Posterior cingulate gyrus (tissue), 11 donors: ENCODE measurements at regions not wholly inside any gene's neighbourhood (a gene's known extent, or its start where the extent isn't known, plus 50 kb on each side); places are given as distances from the start of the nearest gene placed in this dataset.
"Not testable (repeated sequence)": the region's sequence is repeated elsewhere in the genome, so short reads cannot be mapped to it uniquely, and the experiment has no call there.

Source experiments
- DNase-seq, 10 donors: peaks; one replicate each; pipeline versions ENCODE4 v3.0.0 to v3.0.0-alpha.2; 2020 to 2021; ENCODE audit warnings: mixed read lengths in 3 of 10
- intact Hi-C: fragments of 100-400 bp; cut with DNase I; formaldehyde crosslinking; loops from one replicate; pipeline ENCODE4 v1.15.1; 2023

DNA sequence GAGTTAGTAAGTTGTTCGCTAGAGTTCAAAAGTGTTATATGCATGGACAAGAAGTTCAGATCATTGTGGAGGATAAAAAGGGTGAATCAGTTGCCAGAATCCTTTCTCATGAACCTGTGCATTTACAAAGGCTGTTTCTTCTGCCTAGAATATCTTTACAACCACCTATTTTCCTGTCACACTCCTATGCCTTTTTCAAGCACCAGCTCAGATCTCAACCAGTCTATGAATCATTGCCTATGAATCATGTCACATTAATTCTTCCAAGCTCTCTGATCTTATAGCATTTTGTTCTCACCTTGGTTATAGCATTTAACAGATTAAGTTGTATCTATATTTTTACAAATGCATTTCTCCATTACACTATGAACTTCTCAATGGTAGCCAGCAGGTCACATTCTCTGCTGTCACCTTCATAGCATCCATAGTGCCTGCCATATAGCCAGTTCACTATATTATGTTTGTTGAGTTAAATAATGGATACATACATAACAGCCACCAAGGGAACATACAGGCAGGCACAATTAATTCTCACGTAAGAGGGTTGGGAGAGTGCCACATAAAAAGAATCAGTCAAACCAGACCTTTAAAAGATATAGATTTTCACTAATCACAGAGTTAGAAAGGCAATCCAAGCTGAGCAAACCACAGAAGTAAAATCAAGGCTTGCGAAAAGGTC is 573.0 kb downstream of the FOXG1 start:
- no peak for DNase-seq
- intact Hi-C loops, result no loop called here

DNA sequence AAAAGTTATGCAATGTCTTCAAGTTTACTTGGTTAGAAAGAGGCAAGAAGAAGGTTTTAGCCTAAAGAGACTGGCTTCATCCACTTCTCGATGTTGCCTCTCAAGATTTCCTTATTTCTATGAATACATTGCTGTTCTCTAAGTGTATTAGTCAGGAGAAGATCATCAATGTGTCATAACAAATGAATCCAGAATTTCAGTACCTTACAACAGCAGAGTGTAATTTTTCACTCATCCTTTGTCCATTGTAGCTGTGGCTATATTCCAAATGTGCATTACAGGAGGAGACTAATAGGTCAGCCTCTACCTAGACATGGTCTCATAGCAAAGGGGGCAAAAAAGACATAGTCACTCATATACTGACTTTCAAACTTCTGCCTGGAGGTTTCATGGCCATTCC is 579.1 kb downstream of the PRKD1 start:
- DNase-seq, result no peak
- intact Hi-C loops, result no loop called here

DNA sequence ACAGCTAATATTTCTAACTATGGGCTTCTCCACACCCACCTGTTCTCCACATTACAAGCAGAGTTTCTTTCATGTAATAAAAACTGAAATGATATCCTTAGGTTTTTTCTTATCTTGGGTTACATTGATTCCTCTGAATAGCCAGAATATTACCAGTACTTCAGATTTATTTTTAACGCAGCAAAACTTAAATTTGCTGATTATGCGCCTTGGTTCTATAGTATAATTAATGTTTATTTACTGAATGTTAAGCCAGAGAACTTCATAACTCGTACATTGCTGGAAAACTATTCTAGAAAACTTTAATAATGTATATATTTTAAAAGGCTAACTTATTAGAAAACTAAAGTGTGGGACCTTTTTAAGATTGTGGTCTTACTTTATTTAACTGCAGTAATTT is 577.2 kb downstream of the PRKD1 start:
- intact Hi-C loops, result no loop called here

DNA sequence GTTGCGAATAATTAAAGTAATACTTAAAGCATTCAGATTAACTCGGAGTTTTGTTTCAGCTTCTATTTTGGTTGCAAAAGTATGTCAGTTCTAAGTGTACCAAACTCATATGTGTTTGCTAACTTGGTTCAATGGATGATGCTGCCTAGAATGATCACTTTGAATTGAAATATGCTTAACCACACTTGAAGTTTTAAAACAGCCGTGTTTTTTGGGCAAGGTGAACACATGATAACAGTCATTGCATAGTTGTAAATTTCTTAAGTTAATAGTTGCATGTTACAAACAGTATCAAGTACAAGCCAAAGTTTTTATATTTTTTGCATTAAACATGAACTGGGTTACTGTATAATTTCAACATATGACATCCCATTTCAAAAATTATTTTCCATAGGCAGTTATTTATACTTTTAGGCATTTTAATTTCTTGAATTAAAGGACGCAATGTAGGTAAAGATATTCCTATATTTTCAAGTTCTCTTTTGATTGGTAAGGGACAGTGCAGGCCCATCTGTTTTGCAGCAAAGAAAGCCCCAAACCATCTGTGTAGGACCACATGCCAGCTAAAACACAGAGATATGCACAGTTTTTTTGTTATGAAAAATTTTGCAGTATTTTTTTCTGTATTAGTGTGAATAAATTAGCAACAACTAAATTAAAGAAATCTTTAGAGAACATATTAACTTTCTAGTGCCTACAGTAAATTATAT is 575.5 kb downstream of the PRKD1 start:
- intact Hi-C loops, result no loop called here
- no peak for DNase-seq

More for the DNA sequence above, 577.2 kb downstream of the PRKD1 start:
- DNase-seq, result no peak

DNA sequence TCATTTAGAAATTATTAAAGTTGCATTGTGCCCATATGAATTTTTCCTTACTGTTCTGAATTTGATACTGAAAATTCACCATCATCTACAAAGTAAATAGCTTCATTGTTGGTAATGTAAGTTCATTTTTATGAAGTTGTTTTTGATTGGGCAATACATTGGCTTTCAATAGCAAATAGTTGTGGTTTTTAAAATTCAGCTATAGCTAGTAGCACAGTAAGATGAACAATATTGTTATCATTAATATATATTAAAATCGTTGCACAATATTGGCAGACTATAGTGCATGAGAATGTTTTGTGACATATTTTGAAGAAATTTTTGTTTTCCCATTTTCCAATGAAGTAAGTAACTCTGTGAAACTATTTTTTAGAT is 575.0 kb downstream of the PRKD1 start:
- DNase-seq, result no peak
- intact Hi-C loops, result no loop called here

DNA sequence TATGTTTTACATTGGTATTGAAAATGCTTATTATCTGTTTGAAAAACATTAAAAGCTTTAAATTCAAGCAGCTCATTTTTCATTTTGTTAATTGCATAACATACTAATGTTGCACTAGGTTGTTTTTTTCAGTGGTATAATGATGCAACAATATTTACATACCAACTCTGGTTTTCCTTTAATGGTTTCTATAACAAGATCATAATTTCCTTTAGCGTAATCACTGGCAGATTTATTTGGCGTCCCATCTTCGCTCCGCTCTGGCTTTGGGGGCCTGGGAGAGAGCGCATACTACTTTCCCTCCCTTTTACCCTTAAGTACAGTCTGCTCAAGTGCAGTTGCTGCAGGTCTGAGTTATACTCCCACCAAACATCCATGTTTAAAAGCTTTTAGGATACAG is 574.1 kb downstream of the PRKD1 start:
- no peak for DNase-seq
- intact Hi-C loops, result no loop called here

DNA sequence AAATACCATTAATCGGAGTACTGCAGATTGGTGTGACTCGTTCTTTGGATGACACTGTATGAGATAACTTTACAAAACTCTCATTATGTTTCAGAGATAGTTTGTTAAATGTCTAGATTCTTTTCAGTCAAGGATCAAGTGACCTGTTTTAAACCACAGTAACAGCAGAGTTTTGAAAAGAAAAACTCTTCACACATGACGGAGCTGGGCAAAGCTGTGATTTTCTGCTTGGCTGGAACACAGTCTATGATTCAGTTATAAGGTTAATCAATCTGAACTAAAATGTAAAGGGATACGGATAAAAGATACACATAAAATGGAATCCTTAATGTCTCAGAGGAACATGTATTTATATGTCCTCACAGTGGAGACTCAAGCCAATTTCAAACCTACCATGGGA is 573.2 kb downstream of the PRKD1 start:
- no peak for DNase-seq
- intact Hi-C loops, result no loop called here

DNA sequence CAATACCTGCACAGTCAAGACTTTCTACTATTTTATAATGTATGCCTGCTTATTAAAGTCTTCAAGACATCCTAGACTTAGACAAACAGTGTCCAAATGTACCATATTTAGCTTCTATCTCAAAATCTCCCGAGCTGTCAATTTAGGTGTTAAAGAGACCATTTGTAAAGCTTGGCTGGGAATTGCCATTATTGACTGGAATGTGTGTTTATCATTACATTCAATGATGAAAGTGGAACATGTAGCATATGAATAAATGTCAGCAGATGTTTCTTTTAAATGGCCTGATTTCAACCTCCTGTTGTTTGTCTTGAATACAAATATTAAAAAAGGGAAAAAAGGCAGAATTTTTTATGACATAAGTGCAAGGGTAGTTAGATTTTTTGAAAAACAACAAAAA is 572.3 kb downstream of the PRKD1 start:
- no peak for DNase-seq
- intact Hi-C loops, result no loop called here

DNA sequence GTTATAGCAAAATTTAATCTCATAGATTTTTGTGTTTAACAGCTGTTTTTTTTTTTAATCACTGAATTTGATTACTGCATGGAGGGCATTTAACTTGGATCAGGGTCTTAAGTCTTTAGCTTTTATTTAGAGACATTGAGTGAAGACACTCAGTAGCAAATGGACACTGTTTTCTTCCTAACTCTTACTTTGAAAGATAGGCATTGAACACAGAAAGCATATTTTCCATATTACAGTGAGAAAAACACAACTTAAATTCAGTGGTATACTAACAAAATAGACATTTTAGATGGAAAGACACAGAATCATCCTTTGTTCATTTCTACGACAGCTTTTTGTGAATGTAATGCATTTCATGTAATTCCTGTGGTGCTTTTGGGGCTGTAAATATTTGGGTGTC is 571.8 kb downstream of the PRKD1 start:
- intact Hi-C loops, result no loop called here
- no peak for DNase-seq

DNA sequence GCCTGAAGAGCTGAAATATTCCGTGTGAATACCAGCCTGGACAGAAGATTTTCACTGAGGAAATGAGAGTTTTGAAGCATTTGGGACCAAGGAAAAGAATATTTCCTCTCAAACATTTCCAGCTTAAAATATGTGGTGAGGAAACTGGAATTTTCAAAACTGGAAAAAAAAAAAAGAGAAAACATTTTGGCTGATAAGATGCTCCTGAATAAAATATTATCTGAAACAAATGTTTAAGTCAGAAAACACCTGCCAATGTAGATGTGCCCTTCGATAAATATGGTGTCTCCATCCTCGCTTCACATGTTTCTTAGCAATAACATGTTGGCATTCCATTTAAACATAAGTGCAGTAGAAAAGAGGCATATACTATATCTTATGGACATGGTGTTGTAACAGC is 567.0 kb downstream of the PRKD1 start:
- intact Hi-C loops, result no loop called here

DNA sequence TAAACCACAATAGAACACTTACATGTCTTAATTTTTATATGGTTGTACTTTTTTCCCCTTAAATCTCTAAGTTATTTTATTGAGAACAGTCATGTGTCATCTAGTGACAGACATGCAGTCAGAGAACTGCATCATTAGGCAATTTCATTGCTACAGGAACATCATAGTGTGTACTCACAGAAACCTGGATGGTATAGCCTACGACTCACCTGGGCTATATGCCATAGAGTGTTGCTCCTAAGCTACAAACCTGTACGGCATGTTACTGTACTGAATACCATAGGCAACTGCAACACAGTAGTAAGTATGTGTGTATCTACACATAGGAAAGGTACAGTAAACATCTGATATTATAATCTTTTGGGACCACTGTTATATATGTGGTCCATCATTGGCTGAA is 557.6 kb downstream of the PRKD1 start:
- intact Hi-C loops, result no loop called here
- DNase-seq, result no peak

More for the DNA sequence above, 567.0 kb downstream of the PRKD1 start:
- DNase-seq, result no peak

DNA sequence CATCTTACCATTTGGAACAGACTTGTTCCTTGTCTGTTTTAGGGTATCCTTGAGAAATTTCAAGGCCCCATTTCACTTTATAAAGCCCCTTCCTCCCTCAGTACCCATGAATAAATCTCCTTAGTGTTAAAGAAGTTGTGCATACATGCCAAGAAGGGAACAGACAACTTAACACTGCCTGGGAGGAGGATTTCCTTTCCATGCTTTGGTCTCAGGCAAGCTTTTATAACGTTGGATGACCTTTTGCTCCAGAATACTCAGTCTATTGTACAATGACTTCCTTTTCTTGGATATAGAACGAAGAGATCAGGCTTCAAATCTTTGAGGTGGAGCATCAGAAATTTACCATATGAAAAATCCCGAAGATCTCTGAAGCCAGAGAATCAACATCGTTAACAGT is 551.4 kb downstream of the PRKD1 start:
- intact Hi-C loops, result no loop called here

DNA sequence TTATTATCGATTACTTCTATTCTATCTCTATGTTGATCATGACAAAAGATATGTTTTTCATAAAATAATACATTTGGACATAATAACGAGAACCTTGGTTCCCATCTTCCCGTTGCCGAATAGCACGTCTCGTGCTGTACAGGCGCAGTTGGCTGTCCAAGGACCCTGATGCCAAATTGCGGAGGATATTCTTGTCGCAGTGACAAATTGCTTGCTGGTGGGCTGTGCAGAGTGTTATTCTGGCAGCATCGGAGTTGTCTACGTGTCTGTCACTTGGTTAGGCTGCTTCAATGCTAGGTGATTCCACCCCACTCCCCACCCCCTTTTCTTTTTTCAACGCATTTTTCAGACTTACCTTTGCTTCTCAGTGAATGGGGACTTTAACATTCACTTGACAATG is 546.8 kb downstream of the PRKD1 start:
- intact Hi-C loops, result no loop called here

More for the DNA sequence above, 551.4 kb downstream of the PRKD1 start:
- no peak for DNase-seq

DNA sequence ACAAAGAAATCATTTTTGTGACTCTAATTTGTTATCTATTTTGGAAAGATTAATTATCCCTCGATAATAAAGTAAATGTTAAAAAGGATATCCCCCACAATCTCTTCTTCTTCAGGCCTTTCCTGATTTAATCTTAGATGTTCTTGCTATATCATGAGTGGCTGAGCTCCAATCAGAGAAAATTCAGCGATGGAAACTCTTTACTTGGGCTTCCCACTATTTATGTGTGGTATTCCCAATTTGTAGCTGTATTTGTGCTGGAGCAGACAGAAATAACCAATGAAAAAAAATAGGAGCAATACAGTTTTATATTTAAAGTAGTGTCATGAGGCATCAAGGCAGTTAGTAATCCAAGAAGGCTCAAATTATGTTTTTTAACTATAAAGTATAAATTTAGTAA is 539.1 kb downstream of the PRKD1 start:
- intact Hi-C loops, result no loop called here
- no peak for DNase-seq

More for the DNA sequence above, 546.8 kb downstream of the PRKD1 start:
- DNase-seq, result no peak

DNA sequence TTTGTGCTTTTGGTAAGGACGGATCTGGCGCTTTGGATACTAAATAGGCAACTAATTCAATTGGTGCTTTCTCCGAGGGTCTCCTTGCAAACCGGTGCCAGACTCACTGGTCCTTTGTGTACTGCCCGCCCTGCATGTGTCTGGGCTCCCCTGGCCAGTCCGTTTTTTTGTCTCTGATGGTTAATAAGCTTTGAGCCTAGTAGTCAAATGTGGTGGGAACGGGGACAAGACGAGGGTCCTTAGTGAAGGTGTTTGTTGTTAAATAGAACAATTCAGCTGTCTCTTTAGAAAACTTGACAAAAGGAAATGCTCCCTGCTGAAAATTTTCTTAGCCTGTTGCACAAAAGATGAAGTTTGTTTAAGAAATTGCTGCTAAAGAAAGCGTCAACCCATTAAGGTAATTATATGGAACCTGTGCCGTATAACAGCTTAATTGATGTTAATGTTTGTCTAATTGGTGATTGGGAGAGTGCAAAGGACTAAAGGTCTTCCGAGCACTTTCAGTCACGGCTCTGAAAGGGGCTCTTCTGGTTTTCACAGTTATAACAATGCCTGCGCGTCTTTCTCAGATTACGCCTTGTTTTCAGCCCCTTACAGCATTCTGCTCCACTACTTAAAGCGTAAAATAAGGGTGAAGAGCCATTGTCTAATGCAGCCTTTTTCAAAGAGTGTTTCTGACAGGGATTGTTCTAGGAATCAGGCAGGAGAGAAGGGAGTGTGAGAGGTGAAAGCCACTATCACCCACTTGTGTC is 537.4 kb downstream of the PRKD1 start:
- intact Hi-C loops, result no loop called here
- peak in 1 of 10 donors; percentile 69 for DNase-seq

DNA sequence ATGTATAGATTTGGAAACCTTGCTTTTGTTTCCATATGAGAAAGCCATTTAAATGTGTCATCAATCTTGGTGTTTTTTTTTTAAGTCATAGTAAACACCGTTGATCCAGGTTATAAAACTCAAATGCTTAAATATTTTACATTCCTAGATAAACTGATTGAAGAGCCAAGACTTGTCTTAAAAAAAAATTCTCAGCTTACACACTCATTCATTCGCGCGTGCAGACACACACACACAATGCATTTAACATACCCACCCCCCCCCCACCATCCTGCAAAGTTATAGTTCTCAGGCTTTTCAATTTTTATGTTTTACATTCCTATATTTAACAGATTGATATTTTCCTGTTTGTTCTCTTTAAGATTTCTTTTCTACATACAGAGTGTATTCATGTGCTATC is 536.4 kb downstream of the PRKD1 start:
- DNase-seq, result no peak
- intact Hi-C loops, result no loop called here

DNA sequence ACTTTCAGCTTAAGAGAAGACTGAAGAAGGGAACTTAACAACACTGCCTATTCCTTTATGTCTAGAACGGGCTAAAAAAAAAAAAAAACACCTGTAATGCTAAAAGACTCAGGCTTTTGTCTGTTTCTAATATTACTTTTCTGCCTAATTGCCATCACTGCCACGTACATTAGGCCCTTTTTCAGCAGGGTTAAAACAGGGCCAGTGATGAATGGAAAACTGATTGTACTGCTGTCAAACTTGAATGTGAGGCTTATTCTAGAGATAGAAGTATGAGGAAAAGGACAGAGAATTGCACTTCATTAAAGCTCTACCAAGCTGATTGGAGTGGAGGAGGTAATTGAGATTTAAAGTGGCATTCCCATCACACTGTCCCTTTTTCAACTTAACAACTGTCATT is 535.8 kb downstream of the PRKD1 start:
- no peak for DNase-seq
- intact Hi-C loops, result no loop called here

DNA sequence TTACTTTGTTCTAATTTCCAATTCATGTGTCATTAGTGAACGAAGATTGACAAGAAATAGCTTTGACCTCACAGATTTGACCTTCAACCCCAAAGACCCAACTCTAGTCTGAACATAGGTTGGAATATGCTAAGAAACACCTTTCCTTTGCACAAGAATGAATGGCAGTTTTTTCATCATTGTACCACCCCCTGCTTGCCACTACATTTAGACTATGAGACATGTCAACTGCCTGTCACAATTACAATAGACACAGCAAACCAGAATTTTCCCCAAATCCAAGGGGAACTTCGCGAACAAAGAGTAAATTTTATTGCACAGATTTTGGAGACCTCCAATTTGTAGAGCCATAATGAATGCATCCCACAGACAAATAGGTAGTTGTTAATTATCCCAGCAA is 535.4 kb downstream of the PRKD1 start:
- DNase-seq, result no peak
- intact Hi-C loops, result no loop called here

DNA sequence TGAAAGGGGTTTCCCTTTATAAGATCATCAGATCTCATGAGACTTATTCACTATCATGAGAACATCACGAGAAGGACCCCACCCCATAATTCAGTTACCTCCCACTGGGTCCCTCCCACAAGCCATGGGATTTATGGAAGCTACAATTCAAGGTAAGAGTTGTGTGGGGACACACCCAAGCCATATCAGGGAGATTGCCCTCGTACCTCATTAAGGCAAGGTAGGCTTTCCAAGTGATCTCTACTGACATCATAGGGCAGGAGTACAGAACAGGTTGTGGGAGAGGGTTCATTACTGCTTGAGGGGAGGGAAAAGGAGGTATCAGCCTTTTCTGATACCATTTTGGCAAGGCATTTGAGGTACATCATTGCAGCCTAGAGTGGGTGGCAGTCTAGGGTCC is 524.6 kb downstream of the PRKD1 start:
- intact Hi-C loops, result no loop called here

DNA sequence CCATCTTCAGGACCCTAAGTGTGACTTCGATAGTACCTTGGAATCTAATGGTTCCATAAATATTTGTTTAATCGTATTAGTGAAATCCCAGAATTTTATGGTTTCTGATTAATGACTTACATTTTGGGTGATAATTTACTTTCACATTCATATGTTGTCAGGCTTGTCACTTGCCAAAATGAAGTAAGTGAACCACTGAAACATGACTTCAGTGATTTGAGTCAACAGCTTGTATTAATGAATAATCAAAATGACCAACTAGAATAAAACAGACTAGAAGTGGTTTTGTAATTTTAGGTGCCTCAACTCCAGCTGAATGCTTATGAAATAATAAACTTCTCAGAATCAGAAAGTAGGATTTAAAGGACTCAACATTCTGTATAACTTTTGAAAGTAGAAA is 517.1 kb downstream of the PRKD1 start:
- intact Hi-C loops, result no loop called here
- DNase-seq, result no peak

More for the DNA sequence above, 524.6 kb downstream of the PRKD1 start:
- no peak for DNase-seq

DNA sequence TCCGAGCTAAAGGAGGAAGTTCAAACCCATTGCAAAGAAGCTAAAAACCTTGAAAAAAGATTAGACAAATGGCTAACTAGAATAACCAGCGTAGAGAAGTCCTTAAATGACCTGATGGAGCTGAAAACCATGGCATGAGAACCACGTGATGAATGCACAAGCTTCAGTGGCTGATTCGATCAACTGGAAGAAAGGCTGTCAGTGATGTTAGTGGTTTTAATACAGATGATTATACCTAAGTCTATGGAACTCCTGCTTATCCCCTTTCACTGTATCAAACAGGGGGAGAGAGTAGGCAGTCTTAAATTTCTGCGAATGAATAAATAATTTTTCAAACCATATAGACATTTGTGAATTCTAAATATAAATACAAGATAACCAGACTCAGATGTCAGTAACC is 512.7 kb downstream of the PRKD1 start:
- intact Hi-C loops, DNase-seq: not testable (repeated sequence)

DNA sequence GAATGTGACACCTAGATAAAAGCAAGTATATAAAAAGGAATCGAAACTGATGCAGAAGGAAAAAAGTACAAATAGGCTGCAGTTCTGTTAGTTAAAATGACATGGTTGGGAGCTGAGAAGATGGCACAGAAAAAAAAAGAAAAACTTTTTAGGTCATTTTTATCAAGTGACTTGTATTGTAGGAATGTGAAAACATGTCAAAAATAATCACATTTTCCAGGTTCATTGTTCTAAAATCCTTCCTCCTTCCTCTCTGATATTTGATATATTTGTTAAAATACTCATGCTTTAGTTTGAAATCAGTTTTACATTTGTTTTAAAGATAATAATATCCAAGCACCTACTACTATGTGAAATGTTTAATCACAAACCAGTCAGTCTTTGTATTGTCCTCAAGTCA is 507.9 kb downstream of the PRKD1 start:
- intact Hi-C loops, result no loop called here
- DNase-seq, result no peak
